Left hindlimb (tissue), 1 donor: ENCODE measurements at regions not wholly inside any gene's neighbourhood (a gene's known extent, or its start where the extent isn't known, plus 50 kb on each side); places are given as distances from the start of the nearest gene placed in this dataset.
"Not testable (repeated sequence)": the region's sequence is repeated elsewhere in the genome, so short reads cannot be mapped to it uniquely, and the experiment has no call there.

Source experiments
- DNase-seq: peaks from one replicate; pipeline ENCODE4 v3.0.0-alpha.2; 2018

- no peak for DNase-seq
Observed at GRCh38 chr5:57429513-57430120, 53.0 kb downstream of the ACTBL2 start.

- not testable (repeated sequence) for DNase-seq
Observed at GRCh38 chr5:57429021-57429420, 53.6 kb downstream of the ACTBL2 start.

- no peak for DNase-seq
Observed at GRCh38 chr5:57422993-57423392, 59.6 kb downstream of the ACTBL2 start.

GRCh38 chr5:57422341-57422740, 60.3 kb downstream of the ACTBL2 start:
- DNase-seq, result no peak

GRCh38 chr5:57420801-57421200, 61.8 kb downstream of the ACTBL2 start:
- DNase-seq, result no peak

- DNase-seq, result no peak
Observed at GRCh38 chr5:57417971-57418370, 64.6 kb downstream of the ACTBL2 start.

- DNase-seq, result no peak
Observed at GRCh38 chr5:57417320-57417719, 65.3 kb downstream of the ACTBL2 start.

GRCh38 chr5:57416278-57416994, 66.2 kb downstream of the ACTBL2 start:
- DNase-seq, result no peak

- DNase-seq, result no peak
Observed at GRCh38 chr5:57414857-57415256, 67.8 kb downstream of the ACTBL2 start.

- DNase-seq, result no peak
Observed at GRCh38 chr5:57414191-57414590, 68.4 kb downstream of the ACTBL2 start.

GRCh38 chr5:57413145-57413544, 69.5 kb downstream of the ACTBL2 start:
- DNase-seq, result no peak

- no peak for DNase-seq
Observed at GRCh38 chr5:57412680-57413079, 69.9 kb downstream of the ACTBL2 start.

- DNase-seq, result no peak
Observed at GRCh38 chr5:57411982-57412381, 70.6 kb downstream of the ACTBL2 start.

- no peak for DNase-seq
Observed at GRCh38 chr5:57410374-57411320, 72.0 kb downstream of the ACTBL2 start.

- no peak for DNase-seq
Observed at GRCh38 chr5:57408714-57409113, 73.9 kb downstream of the ACTBL2 start.

- no peak for DNase-seq
Observed at GRCh38 chr5:57408285-57408684, 74.3 kb downstream of the ACTBL2 start.

- no peak for DNase-seq
Observed at GRCh38 chr5:57407391-57407790, 75.2 kb downstream of the ACTBL2 start.

- DNase-seq, result peak; percentile 47
Observed at GRCh38 chr5:57406641-57407040, 76.0 kb downstream of the ACTBL2 start.

GRCh38 chr5:57405984-57406383, 76.6 kb downstream of the ACTBL2 start:
- DNase-seq, result no peak

- no peak for DNase-seq
Observed at GRCh38 chr5:57402761-57403160, 79.8 kb downstream of the ACTBL2 start.

- DNase-seq, result no peak
Observed at GRCh38 chr5:57402348-57402747, 80.3 kb downstream of the ACTBL2 start.

- DNase-seq, result no peak
Observed at GRCh38 chr5:57398413-57399093, 84.1 kb downstream of the ACTBL2 start.

GRCh38 chr5:57396701-57397100, 85.9 kb downstream of the ACTBL2 start:
- DNase-seq, result no peak
